ENCODE measurements at regions not wholly inside any gene's neighbourhood (a gene's known extent, or its start where the extent isn't known, plus 50 kb on each side); places are given as distances from the start of the nearest gene placed in this dataset.
A peak's percentile ranks its signal among the peaks of the same experiment; 100 is the strongest.
"Not testable (repeated sequence)": the region's sequence is repeated elsewhere in the genome, so short reads cannot be mapped to it uniquely, and the experiment has no call there.

DNA sequence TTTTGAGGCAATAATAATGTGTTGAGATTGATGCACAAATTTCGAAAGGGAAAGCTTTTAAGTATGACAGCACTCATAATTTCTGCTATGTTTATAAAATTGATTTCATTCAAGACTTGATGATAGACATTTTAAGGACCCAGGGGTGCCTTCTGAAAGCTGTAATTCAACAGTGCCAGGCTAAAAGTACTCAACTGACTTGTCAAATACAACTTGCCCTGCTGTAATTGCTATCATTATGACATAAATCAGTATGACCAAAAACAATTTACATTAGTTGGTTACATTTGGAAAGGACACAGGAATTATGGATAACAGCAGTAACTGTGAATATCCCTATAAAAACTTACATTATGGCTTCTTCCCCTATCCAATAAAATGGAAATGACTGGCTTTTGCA lies 178.9 kb downstream of the MMUT start:
- DNase-seq (ENCODE audit: low read depth) = no peak

DNA sequence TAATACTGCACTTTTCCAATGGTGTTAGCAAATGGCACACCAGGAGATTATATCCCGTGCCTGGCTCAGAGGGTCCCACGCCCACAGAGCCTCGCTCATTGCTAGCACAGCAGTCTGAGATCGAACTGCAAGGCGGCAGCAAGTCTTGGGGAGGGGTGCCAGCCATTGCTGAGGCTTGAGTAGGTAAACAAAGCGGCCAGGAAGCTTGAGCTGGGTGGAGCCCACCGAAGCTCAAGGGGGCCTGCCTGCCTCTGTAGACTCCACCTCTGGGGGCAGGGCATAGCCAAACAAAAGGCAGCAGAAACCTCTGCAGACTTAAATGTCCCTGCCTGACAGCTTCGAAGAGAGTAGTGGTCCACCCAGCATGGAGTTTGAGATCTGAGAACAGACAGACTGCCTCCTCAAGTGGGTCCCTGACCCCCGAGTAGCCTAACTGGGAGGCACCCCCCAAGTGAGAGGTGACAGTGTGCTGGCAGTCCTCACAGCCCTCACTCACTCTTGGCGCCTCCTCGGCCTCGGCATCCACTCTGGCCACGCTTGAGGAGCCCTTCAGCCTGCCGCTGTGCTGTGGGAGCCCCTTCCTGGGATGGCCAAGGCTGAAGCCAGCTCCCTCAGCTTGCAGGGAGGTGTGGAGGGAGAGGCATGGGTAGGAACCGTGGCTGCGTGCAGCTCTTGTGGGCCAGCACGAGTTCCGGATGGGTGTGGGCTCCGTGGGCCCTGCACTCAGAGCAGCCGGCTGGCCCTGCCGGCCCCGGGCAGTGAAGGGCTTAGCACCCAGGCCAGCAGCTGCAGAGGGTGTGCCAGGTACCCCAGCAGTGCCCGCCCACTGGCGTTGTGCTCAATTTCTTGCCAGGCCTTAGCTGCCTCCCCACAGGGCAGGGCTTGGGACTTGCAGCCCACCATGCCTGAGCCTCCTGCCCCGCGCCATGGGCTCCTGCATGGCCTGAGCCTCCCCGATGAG lies 188.0 kb downstream of the MMUT start:
- not testable (repeated sequence) for DNase-seq (ENCODE audit: low read depth)

DNA sequence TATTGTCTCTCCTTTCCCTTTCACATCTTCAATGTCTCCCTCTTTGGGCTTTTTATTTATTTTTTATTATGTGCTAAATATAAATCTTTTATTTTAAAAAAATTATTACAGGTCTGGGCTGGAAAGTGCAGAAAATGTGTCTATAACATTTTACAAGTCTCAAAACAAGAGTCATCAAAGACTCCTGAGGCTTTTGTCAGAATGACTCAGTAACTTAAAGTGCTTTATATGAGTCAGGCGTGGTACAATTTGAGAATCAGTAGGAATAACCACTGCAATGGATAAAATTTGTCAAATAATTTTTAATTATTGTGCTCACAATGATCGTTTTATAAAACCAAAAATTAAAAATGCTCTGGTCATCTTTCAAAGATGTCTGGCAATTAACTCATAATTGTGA lies 193.9 kb downstream of the MMUT start:
- DNase-seq (ENCODE audit: low read depth) = no peak

DNA sequence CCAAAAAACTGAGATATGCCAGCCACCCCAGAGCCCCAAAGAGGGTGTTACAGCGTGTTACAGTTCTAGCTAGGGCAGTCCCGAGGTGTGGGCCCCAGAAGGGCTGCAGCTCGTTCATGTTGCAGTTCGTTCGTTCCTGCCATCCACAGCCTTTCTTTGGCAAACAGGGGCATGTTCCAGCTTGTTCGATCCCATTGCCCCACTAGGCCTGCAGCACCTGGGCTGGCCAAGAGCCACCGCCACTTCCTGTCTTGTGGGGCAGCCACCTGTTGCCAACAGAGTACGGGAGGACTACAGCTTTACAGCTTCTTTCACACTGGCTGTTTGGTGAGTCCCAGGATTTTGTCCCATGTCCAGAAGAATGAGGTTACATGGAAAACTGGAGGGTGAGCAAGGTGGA lies 198.1 kb downstream of the MMUT start:
- DNase-seq (ENCODE audit: low read depth) = no peak

DNA sequence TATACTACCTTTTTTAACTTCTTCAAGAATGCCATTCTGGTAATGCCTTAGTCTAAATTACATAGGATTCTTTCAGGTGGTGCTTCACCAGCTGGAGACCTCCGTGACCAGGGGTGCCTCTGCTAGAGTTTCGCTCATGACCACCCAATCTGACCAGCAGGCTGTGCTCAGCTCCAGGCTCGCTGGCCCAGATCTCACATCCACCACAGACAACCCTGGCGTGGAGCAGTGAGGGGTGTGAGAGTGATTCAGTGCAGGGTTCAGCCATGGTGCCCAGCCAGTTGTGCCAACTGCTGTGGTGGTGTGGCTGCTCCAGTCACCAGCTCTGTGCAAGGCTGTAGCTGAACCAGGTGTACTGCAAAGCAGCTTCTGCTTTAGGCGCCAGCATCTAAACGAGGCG lies 198.6 kb downstream of the MMUT start:
- DNase-seq (ENCODE audit: low read depth) = no peak

DNA sequence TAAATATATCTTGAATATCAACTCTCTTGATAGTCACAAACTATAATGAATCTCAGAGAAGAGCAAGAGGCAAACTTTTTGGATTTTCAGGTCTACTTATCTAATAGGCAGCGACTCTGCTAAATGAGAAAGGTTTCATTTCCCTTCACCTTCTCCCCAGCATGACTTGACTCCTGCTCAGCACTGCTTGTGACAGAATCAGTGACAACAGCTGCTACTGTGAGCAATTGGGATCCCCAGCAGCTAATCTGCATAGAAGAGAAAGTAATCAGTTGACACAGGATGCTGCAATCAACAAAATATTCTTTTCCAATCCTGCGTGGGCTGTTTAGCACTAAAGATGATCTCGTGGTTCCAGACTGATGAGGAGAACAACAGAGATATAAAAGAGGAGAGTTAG lies 205.5 kb downstream of the MMUT start:
- DNase-seq (ENCODE audit: low read depth) = peak; percentile 20

DNA sequence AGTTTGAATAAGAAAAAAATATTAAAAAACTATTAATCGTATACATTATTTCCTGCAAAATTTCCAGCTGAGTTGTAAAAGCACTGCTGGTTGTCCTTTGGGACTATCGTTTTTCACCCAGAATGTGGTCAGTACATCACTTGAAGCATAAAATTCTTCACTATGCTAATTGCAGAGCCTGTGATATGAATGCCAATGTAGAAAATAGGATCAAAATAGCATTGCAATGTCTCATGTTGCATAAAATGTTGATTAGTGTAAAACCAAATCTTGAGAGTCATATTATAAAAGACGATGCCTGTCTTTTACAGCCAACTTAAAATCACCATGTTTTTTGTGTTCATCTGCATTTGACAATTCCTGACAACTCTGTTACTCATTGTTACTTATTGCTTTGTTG lies 207.7 kb downstream of the MMUT start:
- no peak for DNase-seq (ENCODE audit: low read depth)

DNA sequence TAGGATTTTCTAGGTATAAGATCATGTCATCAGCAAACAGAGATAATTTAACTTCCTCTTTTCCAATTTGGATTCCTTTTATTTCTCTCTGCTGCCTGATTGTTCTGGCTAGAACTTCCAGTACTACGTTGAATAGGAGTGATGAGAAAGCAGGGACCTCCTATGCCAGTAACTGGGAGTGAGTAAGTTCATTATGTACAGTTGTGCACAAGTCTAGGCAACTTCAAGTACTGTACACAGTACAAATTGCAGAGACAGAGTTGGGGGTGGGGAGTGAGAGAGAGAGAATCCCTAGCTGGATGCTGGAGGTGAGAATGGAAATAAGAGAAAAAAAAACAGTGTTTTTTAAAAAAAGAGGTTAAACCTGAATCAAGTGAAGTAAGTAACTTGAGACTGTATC lies 210.2 kb downstream of the MMUT start:
- DNase-seq (ENCODE audit: low read depth) = no peak

DNA sequence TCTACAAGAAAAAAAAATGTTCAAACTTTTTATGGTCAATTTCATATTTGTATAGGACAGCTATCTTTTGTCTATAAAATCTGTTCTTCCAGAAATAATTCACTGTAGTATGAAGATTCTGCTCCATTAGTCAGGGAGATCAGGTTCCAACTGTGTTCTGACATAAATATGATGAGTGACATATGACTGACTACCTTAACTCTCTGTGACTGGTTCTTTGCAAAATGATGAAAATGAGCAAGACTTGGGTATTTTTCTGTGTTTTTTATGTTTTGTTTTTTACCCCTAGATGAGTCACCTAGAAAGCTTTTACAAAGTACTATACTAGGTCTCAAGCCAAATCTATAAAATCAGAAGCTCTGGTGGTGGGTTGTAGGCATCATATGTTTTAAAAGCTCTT lies 229.6 kb downstream of the MMUT start:
- DNase-seq (ENCODE audit: low read depth) = no peak

DNA sequence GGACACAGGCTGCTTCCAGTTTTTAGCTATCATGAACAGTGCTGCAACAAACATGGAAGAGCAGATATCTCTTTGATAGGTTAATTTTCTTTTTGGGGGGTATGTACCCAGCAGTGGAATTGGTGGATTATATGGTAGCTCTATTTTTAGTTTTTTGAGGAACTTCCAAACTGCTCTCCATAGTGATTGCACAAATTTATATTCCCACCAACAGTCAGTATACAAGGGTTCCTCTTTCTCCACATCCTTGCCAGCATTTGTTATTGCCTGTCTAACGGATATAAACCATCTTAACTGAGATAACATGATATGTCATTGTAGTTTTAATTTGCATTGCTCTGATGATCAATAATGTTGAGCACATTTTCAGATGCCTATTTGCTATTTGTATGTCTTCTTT lies 237.6 kb downstream of the MMUT start:
- DNase-seq (ENCODE audit: low read depth) = no peak

DNA sequence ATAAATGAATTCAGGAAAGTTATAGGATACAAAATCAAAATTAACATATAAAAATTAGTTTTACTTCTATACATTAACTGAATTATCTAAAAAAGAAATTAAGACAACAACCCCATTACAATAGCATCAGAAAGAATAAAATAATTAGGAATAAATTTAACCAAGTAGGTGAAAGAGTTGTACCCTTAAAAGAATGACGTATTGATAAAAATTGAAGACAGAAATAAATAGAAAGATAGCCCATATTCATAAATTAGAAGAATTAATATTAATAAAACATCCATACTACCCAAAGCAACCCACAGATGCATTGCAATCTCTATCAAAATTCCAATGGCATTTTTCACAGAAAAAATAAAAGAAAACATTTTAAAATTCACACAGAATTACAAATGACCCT lies 242.8 kb downstream of the MMUT start:
- no peak for DNase-seq (ENCODE audit: low read depth)

DNA sequence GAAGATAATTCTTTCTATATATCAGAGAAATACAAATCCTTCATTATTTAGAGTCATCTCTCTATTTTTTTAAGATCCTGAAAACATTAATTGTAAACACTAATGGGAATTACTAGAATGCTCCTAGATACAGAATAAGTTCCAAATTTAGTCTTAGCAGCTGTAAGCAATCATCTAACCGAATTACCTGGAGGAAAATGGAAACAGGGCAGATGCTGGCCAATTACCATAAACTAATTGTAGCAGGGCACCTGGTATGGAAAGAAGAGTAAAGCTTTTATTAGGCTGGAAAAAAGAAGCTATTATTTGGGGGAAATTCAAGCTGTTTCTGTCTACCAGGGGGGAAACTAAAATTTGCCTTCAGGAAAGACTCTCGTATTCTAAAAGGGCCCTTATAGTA lies 257.5 kb downstream of the MMUT start:
- no peak for DNase-seq (ENCODE audit: low read depth)

DNA sequence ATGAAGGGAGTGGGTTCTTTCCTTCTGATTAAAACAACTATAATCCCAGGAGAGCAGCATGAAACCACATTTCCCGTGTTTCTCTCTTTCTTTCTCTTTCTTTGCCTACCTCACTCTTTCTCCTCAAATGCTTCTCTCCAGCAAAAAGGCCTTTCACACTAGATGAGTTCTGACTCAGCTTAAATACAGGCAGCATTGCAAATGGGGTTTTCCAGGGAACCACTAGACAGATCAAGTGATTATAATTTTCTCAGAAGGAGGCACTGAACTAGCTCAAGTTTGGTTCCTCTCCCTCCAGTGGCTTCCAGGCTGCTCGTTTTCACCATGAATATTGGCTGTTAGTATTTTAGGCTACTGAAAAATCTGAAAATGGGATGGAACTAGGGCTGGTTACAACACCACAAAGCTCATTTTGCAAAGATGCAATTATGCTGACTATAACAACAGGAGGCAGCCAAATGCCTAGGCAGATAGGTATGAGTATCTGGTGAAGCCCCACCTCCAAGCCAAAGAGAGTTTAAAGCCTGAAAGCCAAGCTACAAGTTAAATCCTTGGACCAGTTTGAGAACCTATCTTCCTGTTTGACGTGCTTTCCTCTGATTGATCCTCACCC lies 260.0 kb downstream of the MMUT start:
- peak; percentile 2 for DNase-seq (ENCODE audit: low read depth)

DNA sequence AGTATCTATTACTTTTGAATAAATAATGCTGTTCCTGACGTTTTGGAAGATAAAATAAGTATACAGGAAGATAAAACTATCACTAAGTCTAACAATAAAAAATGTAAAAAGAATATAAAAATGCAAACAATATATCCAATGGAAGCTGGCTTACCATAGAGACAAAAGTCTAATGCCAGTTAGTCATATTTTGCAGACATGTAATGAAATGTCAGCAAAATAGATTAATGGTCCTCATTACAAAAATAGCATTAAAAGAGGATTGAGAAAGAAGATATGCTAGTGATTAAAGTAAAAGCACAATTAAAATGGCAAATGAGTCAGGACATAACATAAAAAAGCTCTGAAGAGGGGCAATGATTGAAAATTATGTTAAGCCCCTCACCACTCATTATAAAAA lies 265.0 kb downstream of the MMUT start:
- DNase-seq (ENCODE audit: low read depth) = no peak

DNA sequence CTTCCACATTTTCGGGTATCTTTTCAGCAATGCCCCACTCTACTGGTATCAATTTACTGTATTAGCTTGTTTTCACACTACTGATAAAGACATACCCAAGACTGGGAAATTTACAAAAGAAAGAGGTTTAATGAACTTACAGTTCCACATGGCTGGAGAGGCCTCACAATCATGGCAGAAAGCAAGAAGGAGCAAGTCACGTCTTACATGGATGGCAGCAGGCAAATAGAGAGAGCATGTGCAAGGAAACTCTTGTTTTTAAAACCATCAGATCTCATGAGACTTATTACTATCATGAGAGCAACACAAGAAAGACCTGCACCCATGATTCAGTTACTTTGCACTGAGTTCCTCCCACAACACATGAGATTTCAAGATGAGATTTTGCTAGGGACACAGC lies 300.7 kb downstream of the MMUT start:
- DNase-seq (ENCODE audit: low read depth) = not testable (repeated sequence)

DNA sequence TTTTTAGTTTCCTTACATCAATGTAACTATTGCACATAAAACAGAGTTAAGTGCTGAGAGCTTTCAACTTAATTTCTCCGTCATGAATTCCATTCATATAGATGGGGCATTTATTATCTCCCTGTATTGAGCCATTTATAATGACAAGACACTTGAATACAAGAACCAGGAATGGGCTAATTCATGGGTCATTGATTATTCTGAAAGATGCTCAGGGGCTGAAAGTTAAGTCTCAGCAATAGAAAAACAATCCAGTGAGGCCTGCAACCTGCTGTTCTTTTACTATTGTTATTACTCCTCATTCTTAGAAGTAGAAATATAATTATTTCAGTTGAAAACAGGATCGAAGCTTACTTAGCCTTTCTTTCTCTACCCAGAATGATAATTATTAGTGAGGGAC lies 307.7 kb downstream of the MMUT start:
- DNase-seq (ENCODE audit: low read depth) = no peak

DNA sequence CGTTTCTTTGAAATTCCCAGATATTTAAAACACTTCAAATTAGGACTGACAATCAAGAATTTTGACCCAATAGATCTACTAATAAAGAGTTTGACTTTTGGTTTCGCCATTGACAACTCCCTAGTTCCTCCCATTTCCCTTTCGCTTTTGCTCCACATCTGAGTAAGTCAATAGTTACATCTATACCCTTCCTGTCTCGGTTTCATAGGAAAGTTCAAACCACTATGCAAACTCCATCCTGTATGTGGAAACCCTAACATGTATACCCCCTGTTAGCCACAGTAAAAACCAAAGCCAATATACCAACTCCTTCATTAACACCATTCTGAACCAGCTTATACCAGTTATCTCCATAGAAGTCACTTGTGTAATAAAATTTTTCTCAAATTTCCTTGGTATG lies 311.1 kb downstream of the MMUT start:
- DNase-seq (ENCODE audit: low read depth) = no peak

DNA sequence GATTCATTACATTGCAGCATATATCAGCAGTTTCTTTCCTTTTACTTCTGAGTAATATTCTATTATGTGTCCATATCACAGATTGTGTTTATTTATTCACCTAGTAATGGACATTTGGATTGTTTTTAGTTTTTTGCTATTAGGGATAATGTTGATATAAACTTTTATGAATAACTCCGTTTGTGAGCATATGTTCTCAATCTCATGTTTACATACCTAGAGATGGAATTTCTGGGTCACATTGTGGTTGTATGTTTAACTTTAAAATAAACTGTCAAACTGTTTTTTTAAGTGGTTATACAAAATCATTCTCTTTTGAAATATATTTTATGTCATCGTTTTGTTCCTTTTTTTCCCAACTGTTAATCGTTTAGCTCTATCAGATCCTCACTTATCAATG lies 311.6 kb downstream of the MMUT start:
- no peak for DNase-seq (ENCODE audit: low read depth)

DNA sequence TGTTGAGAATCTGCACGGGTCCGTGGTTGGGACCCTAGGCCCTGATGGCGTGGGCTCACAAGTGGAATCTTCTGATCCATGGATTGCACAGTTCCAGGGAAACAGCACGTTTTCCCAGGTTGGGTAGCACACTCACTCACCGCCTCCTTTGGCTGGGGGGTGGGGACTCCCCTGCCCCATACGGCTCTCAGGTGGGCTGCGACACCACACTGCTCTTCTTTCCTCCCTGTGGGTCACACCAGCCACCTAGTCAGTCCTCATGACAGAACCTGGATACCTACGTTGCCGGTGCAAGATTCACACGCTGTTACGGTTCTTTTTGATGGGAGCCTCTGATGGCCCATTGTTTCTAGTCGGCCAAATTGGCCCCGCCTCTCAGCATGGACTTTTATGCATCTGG lies 312.0 kb downstream of the MMUT start:
- no peak for DNase-seq (ENCODE audit: low read depth)

DNA sequence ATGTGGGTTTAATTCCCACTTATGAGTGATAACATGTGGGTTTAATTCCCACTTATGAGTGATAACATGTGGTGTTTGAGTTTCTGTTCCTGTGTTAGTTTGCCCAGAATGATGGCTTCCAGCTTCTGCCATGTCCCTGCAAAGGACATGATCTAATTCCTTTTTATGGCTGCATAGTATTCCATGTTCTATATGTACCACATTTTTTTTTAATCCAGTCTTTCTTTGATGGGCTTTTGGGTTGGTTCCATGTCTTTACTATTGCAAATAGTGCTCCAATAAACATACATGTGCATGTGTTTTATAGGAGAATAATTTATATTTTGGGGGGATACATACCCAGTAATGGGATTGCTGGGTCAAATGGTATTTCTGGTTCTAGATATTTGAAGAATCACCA lies 317.8 kb downstream of the MMUT start:
- no peak for DNase-seq (ENCODE audit: low read depth)

DNA sequence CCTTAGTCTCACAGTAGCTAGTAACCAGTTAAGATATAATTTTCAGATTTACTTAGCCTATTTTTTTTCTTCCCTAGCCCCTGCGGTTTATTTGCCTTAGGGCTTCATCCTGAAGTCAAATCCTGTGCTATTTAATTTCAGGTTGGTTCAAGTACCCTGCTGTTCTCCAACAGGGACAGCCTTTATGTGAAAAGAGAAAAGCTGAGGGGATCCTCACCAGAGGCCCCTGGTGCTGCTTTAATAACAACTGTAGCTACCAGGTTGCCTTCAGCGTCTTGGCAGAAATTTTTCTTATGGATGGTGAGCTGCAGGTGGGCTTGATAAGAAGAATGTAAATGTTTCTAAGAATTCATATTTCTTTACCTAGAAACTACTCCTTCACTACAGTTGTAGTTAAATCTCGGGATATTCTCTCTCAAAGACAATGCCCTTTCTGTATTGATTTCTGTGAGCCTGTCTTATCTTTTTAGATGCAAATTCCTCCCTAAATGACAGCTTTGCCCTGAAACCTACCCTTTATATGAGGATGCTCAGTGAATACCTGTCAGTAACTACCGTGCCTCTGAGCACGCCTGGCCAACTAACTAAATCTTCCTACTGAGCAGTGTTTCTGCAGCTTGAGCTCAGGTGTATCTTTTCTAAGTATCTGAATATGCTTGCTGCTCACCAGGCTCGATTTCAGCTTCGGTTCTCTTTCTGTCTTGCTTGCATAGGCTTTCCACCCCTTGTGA lies 320.5 kb downstream of the MMUT start:
- no peak for DNase-seq (ENCODE audit: low read depth)

DNA sequence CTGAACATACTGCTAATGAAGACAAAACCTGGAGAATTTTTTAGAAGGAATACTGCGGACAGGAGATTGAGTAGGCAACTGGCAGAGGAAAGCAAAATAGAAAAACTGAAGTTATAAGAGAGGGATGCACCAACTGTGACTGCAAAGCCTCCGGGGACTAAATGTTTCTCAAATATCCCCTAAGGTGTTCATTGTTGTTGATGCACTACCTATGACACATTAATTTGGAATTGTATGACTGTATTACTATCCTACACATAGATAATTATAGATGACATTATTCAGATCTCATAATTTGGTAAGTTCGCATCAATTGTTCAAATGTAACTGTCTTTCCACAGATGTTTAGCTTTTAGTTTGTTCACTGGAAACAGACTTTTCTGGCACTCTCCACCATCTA lies 341.1 kb downstream of the MMUT start:
- no peak for DNase-seq (ENCODE audit: low read depth)

Data from myocyte (in vitro differentiated cells).